KG1 (cell line): ENCODE measurements at regions not wholly inside any gene's neighbourhood (a gene's known extent, or its start where the extent isn't known, plus 50 kb on each side); places are given as distances from the start of the nearest gene placed in this dataset.
"Not testable (repeated sequence)": the region's sequence is repeated elsewhere in the genome, so short reads cannot be mapped to it uniquely, and the experiment has no call there.

Experiments used
- DNase-seq: peaks from one replicate; lab custom pipeline; 2025; lab: John Stamatoyannopoulos, UW

GRCh38 chr7:108813251-108814014, 243.8 kb downstream of the DNAJB9 start:
- DNase-seq: no peak

- no peak for DNase-seq
These were observed 246.1 kb downstream of the DNAJB9 start for GRCh38 chr7:108815815-108816214.

GRCh38 chr7:108818742-108819141, 249.1 kb downstream of the DNAJB9 start:
- DNase-seq: no peak

- DNase-seq: no peak
These were observed 255.3 kb downstream of the DNAJB9 start for GRCh38 chr7:108824840-108825580.

- no peak for DNase-seq
These were observed 255.9 kb downstream of the DNAJB9 start for GRCh38 chr7:108825581-108825909.

GRCh38 chr7:108836256-108836655, 266.6 kb downstream of the DNAJB9 start:
- no peak for DNase-seq

- no peak for DNase-seq
These were observed 268.5 kb downstream of the DNAJB9 start for GRCh38 chr7:108838198-108838597.

GRCh38 chr7:108839076-108839475, 269.4 kb downstream of the DNAJB9 start:
- no peak for DNase-seq

- DNase-seq: no peak
These were observed 276.3 kb downstream of the DNAJB9 start for GRCh38 chr7:108845951-108846350.

GRCh38 chr7:108846471-108846870, 276.8 kb downstream of the DNAJB9 start:
- no peak for DNase-seq

- no peak for DNase-seq
These were observed 278.8 kb downstream of the DNAJB9 start for GRCh38 chr7:108848486-108848885.

GRCh38 chr7:108860615-108861014, 290.9 kb downstream of the DNAJB9 start:
- DNase-seq: no peak

- DNase-seq: no peak
These were observed 291.4 kb downstream of the DNAJB9 start for GRCh38 chr7:108861071-108861470.

GRCh38 chr7:108863227-108863848, 293.7 kb downstream of the DNAJB9 start:
- DNase-seq: no peak

- DNase-seq: no peak
These were observed 299.4 kb downstream of the DNAJB9 start for GRCh38 chr7:108869070-108869469.

- DNase-seq: no peak
These were observed 305.5 kb downstream of the DNAJB9 start for GRCh38 chr7:108875139-108875538.

- no peak for DNase-seq
These were observed 321.2 kb downstream of the DNAJB9 start for GRCh38 chr7:108890862-108891261.

GRCh38 chr7:108908456-108908855, 338.8 kb downstream of the DNAJB9 start:
- DNase-seq: no peak

- no peak for DNase-seq
These were observed 341.3 kb downstream of the DNAJB9 start for GRCh38 chr7:108911016-108911415.

- DNase-seq: no peak
These were observed 350.8 kb downstream of the DNAJB9 start for GRCh38 chr7:108920490-108920889.

- DNase-seq: not testable (repeated sequence)
These were observed 373.4 kb downstream of the DNAJB9 start for GRCh38 chr7:108943048-108943447.

- no peak for DNase-seq
These were observed 377.9 kb downstream of the DNAJB9 start for GRCh38 chr7:108947526-108947925.

GRCh38 chr7:108972004-108972403, 402.3 kb downstream of the DNAJB9 start:
- no peak for DNase-seq
